H9 (cell line): ENCODE measurements at regions not wholly inside any gene's neighbourhood (a gene's known extent, or its start where the extent isn't known, plus 50 kb on each side); places are given as distances from the start of the nearest gene placed in this dataset.

Experiments used
- DNase-seq: peaks from one replicate; pipeline ENCODE4 v3.0.0-alpha.2; 2017
- H2AFZ ChIP-seq: one replicate; pipeline ENCODE4 v1.6.1; 2013; ENCODE audit warnings: mild to moderate bottlenecking, low read length, control low read depth, moderate library complexity
- H2AK5ac ChIP-seq: 2 replicates; pipeline ENCODE4 v1.6.1; 2013; ENCODE audit warnings: low read length, control low read depth, mixed read lengths; ENCODE audit not compliant: insufficient read length
- H2BK120ac ChIP-seq: one replicate; pipeline ENCODE4 v1.6.1; 2013; ENCODE audit warnings: low read depth, mild to moderate bottlenecking, low read length, control low read depth, inconsistent platforms; ENCODE audit not compliant: poor library complexity, severe bottlenecking
- H2BK12ac ChIP-seq: 2 replicates; pipeline ENCODE4 v1.6.1; 2013; ENCODE audit warnings: low read length, control low read depth, mixed read lengths, low read depth; ENCODE audit not compliant: insufficient read length
- H2BK15ac ChIP-seq: 2 replicates; pipeline ENCODE4 v1.6.1; 2013; ENCODE audit warnings: low read depth, low read length, control low read depth
- H2BK20ac ChIP-seq: one replicate; pipeline ENCODE4 v1.6.1; 2013; ENCODE audit warnings: low read depth, mild to moderate bottlenecking, low read length, control low read depth, inconsistent platforms; ENCODE audit not compliant: poor library complexity, severe bottlenecking
- H2BK5ac ChIP-seq: 2 replicates; pipeline ENCODE4 v1.6.1; 2013; ENCODE audit warnings: low read length, control low read depth, mixed read lengths; ENCODE audit not compliant: insufficient read length
- H3K14ac ChIP-seq: 2 replicates; pipeline ENCODE4 v1.6.1; 2013; ENCODE audit warnings: low read length, control low read depth; ENCODE audit not compliant: insufficient read depth
- H3K18ac ChIP-seq: 2 replicates; pipeline ENCODE4 v1.6.1; 2013; ENCODE audit warnings: low read depth, mild to moderate bottlenecking, mixed read lengths, low read length, control low read depth; ENCODE audit not compliant: insufficient read length
- H3K23ac ChIP-seq: 2 replicates; pipeline ENCODE4 v1.6.1; 2013; ENCODE audit warnings: low read length, control low read depth, mixed read lengths, low read depth; ENCODE audit not compliant: insufficient read length
- H3K23me2 ChIP-seq: 2 replicates; pipeline ENCODE4 v1.6.1; 2013; ENCODE audit warnings: low read depth, mild to moderate bottlenecking, mixed read lengths, low read length, control low read depth; ENCODE audit not compliant: insufficient read length, poor library complexity, severe bottlenecking
- H3K27ac ChIP-seq: 2 replicates; pipeline ENCODE4 v1.5.1; 2013; ENCODE audit warnings: low read length, control low read depth, mixed read lengths, low read depth; ENCODE audit not compliant: insufficient read length
- H3K27me3 ChIP-seq: 2 replicates; pipeline ENCODE4 v1.6.1; 2013; ENCODE audit warnings: low read length, control low read depth, inconsistent platforms; ENCODE audit not compliant: insufficient read depth
- H3K4ac ChIP-seq: 2 replicates; pipeline ENCODE4 v1.6.1; 2013; ENCODE audit warnings: low read depth, mild to moderate bottlenecking, control low read depth, inconsistent platforms, low read length, moderate library complexity
- H3K4me1 ChIP-seq: 2 replicates; pipeline ENCODE4 v1.6.1; 2013; ENCODE audit warnings: low read length, control low read depth, inconsistent platforms; ENCODE audit not compliant: insufficient read depth
- H3K4me2 ChIP-seq: 2 replicates; pipeline ENCODE4 v1.6.1; 2013; ENCODE audit warnings: low read length, control low read depth, mixed read lengths; ENCODE audit not compliant: insufficient read length, insufficient read depth
- H3K56ac ChIP-seq: 2 replicates; pipeline ENCODE4 v1.6.1; 2013; ENCODE audit warnings: low read depth, mild to moderate bottlenecking, mixed read lengths, low read length, control low read depth; ENCODE audit not compliant: insufficient read length
- H3K79me1 ChIP-seq: 2 replicates; pipeline ENCODE4 v1.6.1; 2013; ENCODE audit warnings: low read depth, mild to moderate bottlenecking, moderate library complexity, low read length, control low read depth, inconsistent platforms; ENCODE audit not compliant: insufficient read depth, poor library complexity, severe bottlenecking
- H3K79me2 ChIP-seq: 2 replicates; pipeline ENCODE4 v1.6.1; 2013; ENCODE audit warnings: low read length, control low read depth, inconsistent platforms; ENCODE audit not compliant: insufficient read depth
- H3K9ac ChIP-seq: 2 replicates; pipeline ENCODE4 v1.6.1; 2013; ENCODE audit warnings: low read length, control low read depth, mixed read lengths; ENCODE audit not compliant: insufficient read length; ENCODE audit errors: extremely low read depth
- H3K9me3 ChIP-seq: one replicate; pipeline ENCODE4 v1.6.1; 2013; ENCODE audit warnings: low read depth, low read length, inconsistent platforms; ENCODE audit not compliant: control insufficient read depth
- H3T11ph ChIP-seq: one replicate; pipeline ENCODE4 v1.6.1; 2013; ENCODE audit warnings: mild to moderate bottlenecking, low read length, control low read depth, inconsistent platforms
- H4K20me1 ChIP-seq: one replicate; pipeline ENCODE4 v1.6.1; 2013; ENCODE audit not compliant: control insufficient read depth, insufficient read length, insufficient read depth
- H4K5ac ChIP-seq: 2 replicates; pipeline ENCODE4 v1.6.1; 2013; ENCODE audit warnings: low read depth, mild to moderate bottlenecking, mixed read lengths, low read length, control low read depth; ENCODE audit not compliant: insufficient read length
- H4K8ac ChIP-seq: replicated peaks from 2 replicates; pipeline ENCODE4 v1.6.1; 2013; ENCODE audit warnings: low read length, control low read depth, mixed read lengths, low read depth; ENCODE audit not compliant: insufficient read length
- H4K91ac ChIP-seq: 2 replicates; pipeline ENCODE4 v1.6.1; 2013; ENCODE audit warnings: low read depth, mild to moderate bottlenecking, moderate library complexity, mixed read lengths, low read length, control low read depth; ENCODE audit not compliant: insufficient read length
- H3K27ac Mint-ChIP-seq, 3 experiments: 2 replicates in 2 of 3; 3 replicates in 1 of 3; pipeline ENCODE4 v1.8.0; 2020 to 2021; ENCODE audit warnings: mixed read lengths in 3 of 3, mild to moderate bottlenecking in 1 of 3, moderate library complexity in 1 of 3
- H3K27me3 Mint-ChIP-seq: 2 replicates; pipeline ENCODE4 v1.8.0; 2021; ENCODE audit warnings: low read depth, mild to moderate bottlenecking, moderate library complexity, mixed read lengths
- H3K36me3 Mint-ChIP-seq, 3 experiments: 2 replicates in 2 of 3; 3 replicates in 1 of 3; pipeline ENCODE4 v1.8.0; 2020 to 2021; ENCODE audit warnings: low read depth in 3 of 3, mixed read lengths in 3 of 3; ENCODE audit not compliant: insufficient read depth in 1 of 3
- H3K4me1 Mint-ChIP-seq, 2 experiments: 2 replicates each; pipeline ENCODE4 v1.8.0; 2020; ENCODE audit warnings: mixed read lengths in 2 of 2
- H3K4me3 Mint-ChIP-seq, 2 experiments: 2 replicates in 1 of 2; 3 replicates in 1 of 2; pipeline ENCODE4 v1.8.0; 2020 to 2021; ENCODE audit warnings: mild to moderate bottlenecking in 2 of 2, mixed read lengths in 2 of 2, moderate library complexity in 1 of 2
- H3K9me3 Mint-ChIP-seq, 2 experiments: 2 replicates in 1 of 2; 3 replicates in 1 of 2; pipeline ENCODE4 v1.8.0; 2020; ENCODE audit warnings: mild to moderate bottlenecking in 2 of 2, mixed read lengths in 2 of 2, moderate library complexity in 1 of 2
- WGBS: extraction: QIAGEN DNeasy Blood & Tissue Kit; methylation state at CpG from one replicate; pipeline ENCODE4 v1.1.7; 2013; ENCODE audit warnings: missing lambda C conversion rate, low lambda C conversion rate, mixed read lengths; ENCODE audit not compliant: insufficient read length; ENCODE audit errors: extremely low coverage; 5-methylcytosine and 5-hydroxymethylcytosine counted together
- TF ChIP-seq, protein P1 (sequence below): fragments of 200-600 bp; sonication (generic); conservative IDR thresholded peaks from 3 replicates; pipeline ENCODE4 v1.8.0; 2021; ENCODE audit warnings: antibody characterized with exemption, mild to moderate bottlenecking

DNA sequence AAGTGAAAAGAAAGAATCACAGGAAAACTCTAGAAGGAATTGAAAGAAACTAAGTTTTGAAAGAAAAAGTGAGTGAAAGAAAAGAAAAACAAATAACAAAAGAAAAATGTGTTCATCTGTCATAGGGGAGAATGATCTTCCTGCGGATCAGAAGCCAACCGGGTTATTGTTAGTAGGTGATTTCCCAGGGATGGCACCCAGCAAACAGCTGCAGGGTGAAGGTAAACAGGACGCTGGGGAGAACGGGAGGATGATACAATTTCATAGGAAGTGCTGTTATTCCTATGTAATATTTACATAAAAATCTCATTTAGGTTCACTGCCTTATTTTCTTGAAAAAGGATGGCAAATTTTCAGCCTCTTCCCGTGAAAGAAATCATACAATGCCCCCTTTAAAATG is 72.4 kb upstream of the LHFPL2 start:
- Histone ChIP-seq H3K4me2 (no peak overlapping the region), H2BK20ac (no peak overlapping the region), H2BK12ac (no peak overlapping the region), H2BK120ac (no peak overlapping the region), H2BK15ac (no peak overlapping the region), H4K91ac (no peak overlapping the region), H3K79me1 (no peaks in the 10 kb centered on the region), H3K4ac (no peak overlapping the region), H3K9ac (no peak overlapping the region), H3K14ac (no peak overlapping the region; the same call in 1 of the 2 replicates), H3K27me3 (no peaks in the 10 kb centered on the region), H3T11ph (no peak overlapping the region), H3K79me2 (no peaks in the 10 kb centered on the region), H4K20me1 (no peaks in the 10 kb centered on the region), H3K56ac (no peak overlapping the region), H4K8ac (no peak overlapping the region), H3K18ac (no peak overlapping the region), H2BK5ac (no peak overlapping the region), H3K23me2 (no peaks in the 10 kb centered on the region), H3K23ac (no peak overlapping the region), H3K4me1 (no peaks in the 10 kb centered on the region; the same call in 1 of the 2 replicates), H3K9me3 (no peaks in the 10 kb centered on the region), H2AK5ac (no peak overlapping the region), H2AFZ (no peak overlapping the region), H4K5ac (no peak overlapping the region), H3K27ac (no peak overlapping the region)
- H3K9me3 Mint-ChIP-seq = no peaks in the 10 kb centered on the region
- no CpG with 5 or more reads among the region's 5 CpGs for WGBS
- H3K4me3 Mint-ChIP-seq = no peak overlapping the region
- TF ChIP-seq, protein P1, sequence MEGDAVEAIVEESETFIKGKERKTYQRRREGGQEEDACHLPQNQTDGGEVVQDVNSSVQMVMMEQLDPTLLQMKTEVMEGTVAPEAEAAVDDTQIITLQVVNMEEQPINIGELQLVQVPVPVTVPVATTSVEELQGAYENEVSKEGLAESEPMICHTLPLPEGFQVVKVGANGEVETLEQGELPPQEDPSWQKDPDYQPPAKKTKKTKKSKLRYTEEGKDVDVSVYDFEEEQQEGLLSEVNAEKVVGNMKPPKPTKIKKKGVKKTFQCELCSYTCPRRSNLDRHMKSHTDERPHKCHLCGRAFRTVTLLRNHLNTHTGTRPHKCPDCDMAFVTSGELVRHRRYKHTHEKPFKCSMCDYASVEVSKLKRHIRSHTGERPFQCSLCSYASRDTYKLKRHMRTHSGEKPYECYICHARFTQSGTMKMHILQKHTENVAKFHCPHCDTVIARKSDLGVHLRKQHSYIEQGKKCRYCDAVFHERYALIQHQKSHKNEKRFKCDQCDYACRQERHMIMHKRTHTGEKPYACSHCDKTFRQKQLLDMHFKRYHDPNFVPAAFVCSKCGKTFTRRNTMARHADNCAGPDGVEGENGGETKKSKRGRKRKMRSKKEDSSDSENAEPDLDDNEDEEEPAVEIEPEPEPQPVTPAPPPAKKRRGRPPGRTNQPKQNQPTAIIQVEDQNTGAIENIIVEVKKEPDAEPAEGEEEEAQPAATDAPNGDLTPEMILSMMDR = no peak
- no peaks in the 10 kb centered on the region for H3K27me3 Mint-ChIP-seq
- H3K27ac Mint-ChIP-seq = no peak overlapping the region
- H3K36me3 Mint-ChIP-seq = no peaks in the 10 kb centered on the region
- H3K4me1 Mint-ChIP-seq = peaks cover 20 to 36% of the 10 kb centered on the region in 2 experiments
- no peak for DNase-seq
